GM19239 (cell line): ENCODE measurements at regions not wholly inside any gene's neighbourhood (a gene's known extent, or its start where the extent isn't known, plus 50 kb on each side); places are given as distances from the start of the nearest gene placed in this dataset.
A peak's percentile ranks its signal among the peaks of the same experiment; 100 is the strongest.

Experiments
- DNase-seq: peaks from one replicate; pipeline ENCODE4 v3.0.0; 2011; ENCODE audit warnings: low spot score; ENCODE audit not compliant: insufficient read length
- FAIRE-seq: peaks from 2 replicates; lab custom pipeline; 2011; peaks lifted over from hg19 to GRCh38; lab: Jason Lieb, UNC

DNA sequence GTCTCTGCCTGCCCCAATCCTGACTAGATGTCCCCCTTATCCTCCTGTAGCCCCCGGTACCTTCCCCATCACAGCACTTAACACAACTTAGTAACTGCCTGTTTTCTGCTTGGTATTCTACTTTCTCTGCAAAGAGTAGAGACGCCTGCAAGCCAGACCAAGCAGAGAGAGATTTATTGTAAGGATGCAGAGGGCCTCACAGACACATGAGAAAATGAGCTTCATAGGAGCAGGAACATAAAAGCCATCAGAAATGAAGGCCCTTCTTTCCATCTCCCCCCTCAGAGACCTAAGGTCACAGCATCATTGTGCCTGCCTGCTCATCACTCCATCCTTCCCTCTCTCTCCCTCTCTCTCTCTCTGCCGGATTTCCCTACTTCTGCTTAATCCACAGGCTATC, 305.7 kb upstream of the NOCT start:
- DNase-seq: no peak
- no peak for FAIRE-seq

DNA sequence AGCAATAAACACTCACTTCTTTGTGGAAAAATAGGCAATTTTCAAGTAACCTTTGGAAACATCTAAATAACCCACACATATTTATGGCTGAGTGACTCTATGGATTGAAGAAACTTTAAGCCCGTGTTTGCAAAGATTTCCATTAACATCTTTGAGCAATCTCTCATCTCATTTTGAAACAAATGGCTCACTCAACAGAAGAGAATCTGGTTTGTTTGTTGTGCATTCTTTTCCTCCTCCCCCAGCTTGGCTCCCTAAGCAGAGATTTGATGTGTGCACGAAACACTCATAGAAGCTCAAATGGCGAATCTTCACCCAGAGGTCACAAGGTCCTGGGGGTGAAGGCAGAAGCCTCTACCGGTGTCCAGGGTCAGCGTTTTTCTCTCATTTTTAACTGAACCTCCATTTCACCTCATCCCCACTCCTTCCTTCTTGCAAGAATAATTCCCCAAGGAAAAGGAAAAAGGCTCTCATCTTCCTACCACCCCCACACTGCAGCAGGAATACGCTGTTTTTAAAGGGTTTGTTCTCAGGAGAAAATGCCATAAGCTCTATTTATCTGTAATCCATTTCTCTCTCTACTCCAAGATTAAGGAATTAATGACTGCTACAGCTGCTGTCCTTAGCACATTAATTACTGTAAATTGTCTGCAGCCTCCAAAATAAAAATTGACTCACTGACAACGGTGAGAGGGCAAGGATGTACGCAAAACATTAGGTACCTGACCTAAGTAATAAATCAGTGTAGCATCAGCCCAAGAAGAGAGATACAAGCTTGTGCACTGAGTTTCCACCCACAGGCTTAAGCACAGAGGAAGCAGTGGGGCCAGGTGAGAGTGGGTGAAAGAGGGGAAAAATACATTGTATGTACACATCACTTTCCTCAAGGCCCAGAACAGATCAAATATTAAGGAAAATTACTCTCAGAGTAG, 307.6 kb upstream of the NOCT start:
- FAIRE-seq (no peak), DNase-seq (no peak)

GRCh38 chr4:138706201-138706600, 309.4 kb upstream of the NOCT start:
- no peak for DNase-seq
- FAIRE-seq: no peak

DNA sequence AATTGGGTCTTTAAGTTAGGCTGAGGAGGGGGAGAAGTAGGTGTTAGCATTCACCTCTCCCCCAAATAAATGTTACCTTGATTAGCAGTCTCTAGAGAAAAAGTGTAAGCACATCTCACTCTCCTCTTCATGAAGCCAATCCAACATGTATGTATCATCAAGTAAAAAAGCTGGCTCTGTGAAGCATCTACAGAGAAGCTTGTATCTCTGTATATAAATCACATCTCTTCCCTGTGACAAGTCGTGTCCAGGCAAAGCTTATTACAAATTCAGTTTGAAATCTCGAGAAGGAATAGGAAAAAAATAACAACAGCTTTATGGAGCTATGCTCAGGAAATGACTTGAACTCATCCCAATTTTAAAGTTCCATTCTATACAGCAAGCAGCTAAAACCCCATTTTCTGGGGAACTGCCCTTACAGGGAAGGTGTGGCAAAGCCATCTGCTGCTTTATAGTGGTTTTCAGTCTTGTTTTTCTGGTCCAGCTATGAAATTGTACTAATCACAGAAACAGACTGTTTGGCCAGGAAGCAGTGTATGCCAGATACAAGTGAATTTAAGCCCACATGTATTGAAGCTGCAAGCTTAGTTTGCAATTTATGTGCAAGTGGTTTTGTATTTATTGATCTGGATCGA, 313.3 kb upstream of the NOCT start:
- DNase-seq: no peak
- no peak for FAIRE-seq

DNA sequence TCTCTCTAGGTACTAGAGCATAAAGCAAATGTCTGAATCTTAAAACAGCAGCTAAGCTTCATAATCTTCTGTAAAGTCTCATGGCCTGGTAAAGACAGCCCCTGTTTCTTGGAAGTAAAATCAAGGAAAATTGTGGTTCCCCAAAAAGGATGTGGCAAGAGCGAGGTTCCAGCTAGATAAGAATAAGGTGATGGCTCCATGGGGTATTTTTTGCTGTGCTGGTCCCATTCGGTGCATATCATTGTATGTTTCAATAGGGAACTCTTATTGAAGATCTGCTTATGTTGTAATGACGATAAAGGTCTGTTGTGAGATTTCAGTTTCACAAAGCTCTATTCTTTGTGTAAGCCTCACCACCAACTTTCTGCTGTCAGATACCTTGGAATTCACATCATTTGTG, 316.9 kb upstream of the NOCT start:
- DNase-seq (no peak), FAIRE-seq (no peak)

GRCh38 chr4:138697851-138698250, 317.7 kb upstream of the NOCT start:
- FAIRE-seq (no peak), DNase-seq (no peak)

DNA sequence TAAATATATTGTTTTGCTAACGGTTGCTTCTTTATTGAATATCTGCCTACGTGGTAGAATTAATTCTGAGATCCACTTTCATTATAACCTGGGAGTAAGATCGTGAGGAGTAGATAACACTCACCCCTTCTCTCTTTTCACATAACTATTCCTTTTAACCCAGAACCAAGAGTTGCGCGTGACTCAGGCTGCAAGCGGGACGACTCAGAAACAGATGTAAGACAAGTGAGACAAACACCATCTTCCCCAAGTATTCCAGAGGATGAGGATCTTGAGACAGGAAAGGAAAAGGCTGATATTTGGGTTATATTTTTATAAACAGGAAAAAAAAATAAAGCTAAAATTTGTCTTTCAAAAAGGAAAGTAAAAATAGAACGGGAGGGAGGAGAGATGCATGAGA, 318.8 kb upstream of the NOCT start:
- DNase-seq (no peak), FAIRE-seq (no peak)

- no peak for FAIRE-seq
- DNase-seq: no peak
Observed at GRCh38 chr4:138696058-138696457, 319.5 kb upstream of the NOCT start.

DNA sequence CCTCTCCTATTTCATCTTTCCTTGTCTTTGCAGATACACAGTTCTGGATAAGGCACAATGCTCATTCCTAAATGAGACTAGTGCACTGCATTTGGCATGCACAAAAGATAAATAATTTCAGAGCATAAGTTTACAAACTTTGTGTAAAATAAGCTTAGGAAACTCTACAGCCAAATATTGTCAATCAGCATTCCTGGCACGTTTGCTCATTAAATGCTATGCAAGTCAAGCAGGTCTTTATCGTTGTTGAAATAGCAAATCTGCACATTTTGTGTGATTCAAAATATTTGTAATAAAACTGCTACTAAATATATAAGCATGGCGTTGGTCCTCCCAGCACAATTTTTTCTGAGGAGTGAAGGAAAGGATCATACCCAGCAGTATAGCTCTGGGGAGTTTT, 322.1 kb upstream of the NOCT start:
- FAIRE-seq: no peak

GRCh38 chr4:138692411-138692810, 323.2 kb upstream of the NOCT start:
- DNase-seq: no peak
- no peak for FAIRE-seq

More for the DNA sequence above, 322.1 kb upstream of the NOCT start:
- no peak for DNase-seq

DNA sequence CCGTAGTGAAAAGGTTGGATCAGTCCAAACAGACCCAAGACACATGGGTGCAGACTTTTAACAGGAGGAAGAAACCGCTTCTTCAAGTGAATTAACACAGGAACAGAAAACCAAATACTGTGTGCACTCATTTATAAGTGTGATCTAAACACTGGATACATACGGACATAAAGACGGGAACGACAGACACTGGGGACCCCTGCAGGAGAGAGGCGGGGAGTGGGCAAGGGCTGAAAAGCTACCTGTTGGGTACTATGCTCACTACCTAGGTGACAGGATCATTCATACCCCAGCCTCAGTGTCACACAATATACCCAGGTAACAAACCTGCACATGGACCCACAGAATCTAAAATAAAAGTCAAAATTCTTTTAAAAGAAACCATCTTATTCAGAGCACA, 326.0 kb upstream of the NOCT start:
- FAIRE-seq: no peak
- no peak for DNase-seq

DNA sequence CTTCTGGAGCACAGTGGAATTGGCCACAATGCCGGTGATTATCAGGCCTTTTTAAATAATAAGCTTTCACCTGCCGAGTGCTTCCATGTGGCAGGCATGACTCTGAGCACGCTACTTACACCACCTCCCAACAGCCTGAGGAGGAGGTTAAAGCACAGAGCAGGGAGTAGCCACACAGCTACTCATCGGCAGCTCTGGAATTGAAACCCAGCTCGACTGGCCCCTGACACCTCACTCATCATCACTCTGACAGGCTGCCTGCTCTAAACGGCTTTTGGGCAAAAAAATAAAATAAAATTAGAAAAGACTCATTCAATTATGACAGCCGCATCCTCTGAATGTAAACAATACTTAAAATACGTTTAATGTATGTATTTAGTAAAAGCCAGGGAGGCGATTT, 326.4 kb upstream of the NOCT start:
- DNase-seq (no peak), FAIRE-seq (no peak)

DNA sequence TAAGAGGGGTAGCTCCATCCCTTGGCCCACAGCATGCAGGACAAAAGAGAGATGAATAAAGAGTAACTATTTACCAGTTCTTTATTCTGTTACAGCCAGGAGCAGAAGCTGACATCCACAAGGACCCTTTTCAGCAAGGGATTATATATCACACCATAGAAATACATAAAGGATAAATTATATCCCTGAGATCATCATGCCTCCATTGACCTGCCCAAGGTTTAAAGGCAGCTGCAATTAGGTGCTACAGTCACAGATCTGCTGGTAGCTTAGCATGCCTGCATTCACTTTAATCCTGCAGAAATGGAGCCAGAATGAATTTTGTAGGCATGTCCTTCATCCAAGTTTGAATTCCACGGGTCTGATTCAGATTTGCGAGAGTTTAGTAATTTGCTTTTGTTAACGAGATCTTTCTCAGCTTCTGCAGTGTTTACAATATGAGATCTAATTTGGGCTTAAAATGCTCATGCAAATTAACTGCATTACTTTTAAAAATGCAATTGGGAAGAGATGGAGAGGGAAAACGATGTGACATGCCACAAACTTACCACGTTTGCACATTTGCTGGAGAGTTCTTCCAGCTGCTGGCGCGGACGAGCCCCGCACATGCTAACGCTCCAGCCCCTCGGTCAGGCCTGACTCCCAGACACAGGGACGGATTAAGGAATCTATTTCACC, 327.0 kb upstream of the NOCT start:
- FAIRE-seq: no peak
- no peak for DNase-seq

DNA sequence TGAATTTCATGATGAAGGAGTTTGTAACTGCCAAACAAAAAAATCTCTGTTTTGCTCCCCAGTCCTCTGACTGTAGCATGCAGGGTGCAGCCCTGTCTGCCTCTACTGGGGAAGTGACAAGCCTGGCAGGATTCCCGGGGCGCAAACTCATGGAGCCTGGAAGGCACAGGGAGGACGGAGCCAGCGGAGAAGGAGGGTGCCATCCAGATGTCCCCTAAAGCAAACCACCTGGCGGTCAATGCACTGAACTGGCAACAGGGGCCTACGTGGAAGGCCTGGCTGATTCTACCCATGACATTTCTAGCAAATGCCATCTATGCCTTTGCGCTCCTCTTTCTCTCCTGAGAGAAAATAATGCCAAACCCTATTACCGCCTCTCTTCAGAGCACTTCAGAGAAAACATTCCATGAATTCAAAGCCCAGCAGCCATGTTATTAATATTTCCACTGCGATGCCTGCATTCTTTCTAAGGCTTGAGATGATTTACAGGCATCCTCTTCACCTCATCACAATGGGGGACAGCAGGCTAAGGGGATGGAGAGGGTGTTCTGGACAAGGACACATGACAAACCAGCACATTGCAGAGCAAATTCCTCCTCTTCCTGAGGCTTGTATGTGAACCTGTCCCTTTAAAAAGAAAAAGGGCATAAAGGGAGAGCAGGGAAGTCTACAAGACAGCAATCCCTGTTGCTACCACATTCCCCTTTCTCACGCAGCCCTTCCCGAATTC, 329.3 kb upstream of the NOCT start:
- DNase-seq (no peak), FAIRE-seq (no peak)

DNA sequence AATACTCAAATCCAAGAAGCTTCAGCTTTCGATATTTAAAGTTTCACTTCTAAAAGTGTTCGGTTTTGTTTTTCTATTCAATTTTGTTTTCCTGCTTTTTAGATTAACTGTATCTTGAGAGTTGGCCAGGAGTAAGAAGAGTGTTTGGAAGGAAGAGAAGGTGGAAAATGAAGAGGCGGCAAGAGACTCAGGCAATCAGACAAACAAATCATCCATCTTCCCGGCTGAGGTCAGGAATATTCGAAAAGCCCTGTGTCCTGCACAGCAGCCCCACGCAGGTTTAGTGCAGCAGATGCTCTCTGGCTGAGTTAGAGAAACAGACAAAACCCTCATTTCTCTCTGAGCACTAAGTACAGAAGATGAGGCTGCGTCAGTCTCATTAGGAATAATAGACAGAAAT, 330.3 kb upstream of the NOCT start:
- FAIRE-seq (no peak), DNase-seq (no peak)

DNA sequence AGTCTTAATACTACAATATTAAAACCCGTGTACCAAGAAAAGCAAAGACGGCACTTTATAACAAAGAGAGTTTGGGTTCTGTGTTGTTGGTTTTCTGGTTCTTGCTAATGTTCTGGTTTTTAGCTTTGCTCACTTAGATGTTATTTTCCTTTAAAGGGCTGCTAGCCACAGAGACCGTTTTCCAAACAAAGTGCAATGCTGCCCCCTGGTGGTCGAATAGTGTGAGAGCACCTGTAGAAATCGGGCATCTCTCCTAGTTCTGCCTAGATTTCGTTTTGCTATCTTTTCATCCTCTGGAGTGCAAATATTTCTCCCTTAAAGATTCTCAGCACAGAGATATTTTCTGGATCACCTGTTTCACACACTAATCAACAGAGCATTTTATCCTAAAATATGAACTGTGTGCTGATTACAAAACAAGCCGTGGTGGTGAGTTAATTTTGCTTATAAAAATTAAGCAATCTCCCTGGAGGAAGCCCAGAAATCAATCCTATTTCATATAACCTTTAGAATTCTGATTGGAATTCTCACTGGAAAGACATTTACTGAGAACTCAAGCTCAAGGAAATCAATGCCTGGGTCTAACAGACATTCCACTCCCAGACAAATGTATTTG, 334.5 kb upstream of the NOCT start:
- FAIRE-seq (peak; percentile 93), DNase-seq (peak; percentile 29)

DNA sequence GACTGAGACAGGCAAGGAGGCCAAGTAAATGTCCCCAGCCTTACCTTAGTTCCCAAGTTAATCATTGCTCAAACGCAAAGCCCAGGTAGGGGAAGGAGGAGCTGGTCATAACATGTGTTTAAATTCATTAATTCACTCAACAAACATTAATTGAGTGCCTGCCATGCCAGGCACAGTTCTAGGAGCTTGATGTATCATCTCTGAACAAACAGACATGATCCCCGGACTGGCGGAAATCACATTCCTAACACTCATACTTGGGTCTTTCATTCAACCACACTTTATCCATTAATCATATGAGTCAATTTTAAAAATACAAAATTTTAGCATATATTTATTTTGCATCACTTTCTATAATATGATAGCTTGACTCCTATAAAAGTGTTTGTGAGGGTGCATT, 335.3 kb upstream of the NOCT start:
- DNase-seq (no peak), FAIRE-seq (no peak)

- no peak for FAIRE-seq
- DNase-seq: no peak
Observed at GRCh38 chr4:138678985-138679746, 336.4 kb upstream of the NOCT start.

- FAIRE-seq: no peak
- DNase-seq: no peak
Observed at GRCh38 chr4:138677748-138678147, 337.8 kb upstream of the NOCT start.
